Neural progenitor cell (in vitro differentiated cells): ENCODE measurements at regions not wholly inside any gene's neighbourhood (a gene's known extent, or its start where the extent isn't known, plus 50 kb on each side); places are given as distances from the start of the nearest gene placed in this dataset.

ENCODE experiments used
- EZH2 ChIP-seq: fragments of 200-600 bp; sonication (generic); IDR thresholded peaks from 2 replicates; pipeline ENCODE4 v1.6.1; 2017; ENCODE audit warnings: antibody characterized with exemption, mild to moderate bottlenecking, moderate library complexity
- EZH2phosphoT487 ChIP-seq: fragments of 200-600 bp; sonication (generic); IDR thresholded peaks from 2 replicates; pipeline ENCODE4 v1.6.1; 2017; ENCODE audit warnings: antibody characterized with exemption
- TF ChIP-seq, protein P1 (sequence below): fragments of 200-600 bp; sonication (generic); IDR thresholded peaks from 2 replicates; pipeline ENCODE4 v1.5.1; 2017; ENCODE audit warnings: antibody characterized with exemption, mild to moderate bottlenecking

DNA sequence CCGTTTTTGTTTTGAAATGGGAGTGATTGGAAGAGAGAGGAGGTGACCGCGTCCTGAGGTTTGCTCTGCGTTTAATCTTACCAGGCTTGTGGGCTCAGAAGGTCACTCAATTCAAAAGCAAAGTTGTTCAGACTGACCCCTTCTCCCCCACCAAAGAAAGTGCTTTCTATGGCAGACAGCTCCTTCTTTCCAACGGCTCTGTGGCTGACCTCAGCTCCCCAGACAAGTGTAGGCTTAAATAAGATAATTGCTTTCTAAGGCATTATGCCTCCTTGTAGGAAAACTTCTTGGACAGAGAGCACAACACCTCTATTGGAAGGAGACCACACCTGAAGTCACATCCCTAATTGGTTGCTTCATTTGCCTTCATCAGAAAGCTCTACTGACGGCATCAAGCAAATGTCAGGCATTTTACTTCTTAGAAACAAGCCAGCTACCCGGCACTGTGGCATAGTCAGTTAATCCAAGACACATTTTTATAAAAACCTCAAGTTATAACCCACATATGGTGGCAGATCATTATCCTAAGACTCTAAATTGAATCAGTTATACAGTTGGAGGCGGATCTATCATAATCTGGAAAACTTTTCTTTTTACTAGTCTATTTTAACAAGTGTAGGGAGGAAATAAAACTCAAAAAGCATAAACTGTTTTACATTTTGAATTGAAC is 94.9 kb downstream of the TMEM174 start:
- TF ChIP-seq, protein P1, sequence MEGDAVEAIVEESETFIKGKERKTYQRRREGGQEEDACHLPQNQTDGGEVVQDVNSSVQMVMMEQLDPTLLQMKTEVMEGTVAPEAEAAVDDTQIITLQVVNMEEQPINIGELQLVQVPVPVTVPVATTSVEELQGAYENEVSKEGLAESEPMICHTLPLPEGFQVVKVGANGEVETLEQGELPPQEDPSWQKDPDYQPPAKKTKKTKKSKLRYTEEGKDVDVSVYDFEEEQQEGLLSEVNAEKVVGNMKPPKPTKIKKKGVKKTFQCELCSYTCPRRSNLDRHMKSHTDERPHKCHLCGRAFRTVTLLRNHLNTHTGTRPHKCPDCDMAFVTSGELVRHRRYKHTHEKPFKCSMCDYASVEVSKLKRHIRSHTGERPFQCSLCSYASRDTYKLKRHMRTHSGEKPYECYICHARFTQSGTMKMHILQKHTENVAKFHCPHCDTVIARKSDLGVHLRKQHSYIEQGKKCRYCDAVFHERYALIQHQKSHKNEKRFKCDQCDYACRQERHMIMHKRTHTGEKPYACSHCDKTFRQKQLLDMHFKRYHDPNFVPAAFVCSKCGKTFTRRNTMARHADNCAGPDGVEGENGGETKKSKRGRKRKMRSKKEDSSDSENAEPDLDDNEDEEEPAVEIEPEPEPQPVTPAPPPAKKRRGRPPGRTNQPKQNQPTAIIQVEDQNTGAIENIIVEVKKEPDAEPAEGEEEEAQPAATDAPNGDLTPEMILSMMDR, result no peak
- TF ChIP-seq EZH2, result peak; percentile 39
- TF ChIP-seq EZH2phosphoT487, result no peak
